Activated T-helper 2 cell treated with anti-CD3 and anti-CD28 coated beads, Interferon-gamma antibody, Interleukin-2, Interleukin-4, amounts not matched to agents 10 μg/mL and 5 μg/mL and 100 μg/mL, durations not matched to agents 14 hours and 24 hours and 36 hours (primary cell): ENCODE measurements at regions not wholly inside any gene's neighbourhood (a gene's known extent, or its start where the extent isn't known, plus 50 kb on each side); places are given as distances from the start of the nearest gene placed in this dataset.

ENCODE experiments used
- DNase-seq: peaks from one replicate; pipeline ENCODE4 v3.0.0; 2021; ENCODE audit warnings: low spot score
- H3K27ac Mint-ChIP-seq: one replicate; pipeline ENCODE4 v1.8.0; 2021; ENCODE audit warnings: mixed read lengths
- H3K27me3 Mint-ChIP-seq: one replicate; pipeline ENCODE4 v1.8.0; 2021; ENCODE audit warnings: low read depth, mixed read lengths
- H3K36me3 Mint-ChIP-seq: one replicate; pipeline ENCODE4 v1.8.0; 2021; ENCODE audit warnings: low read depth, mixed read lengths
- H3K4me1 Mint-ChIP-seq: one replicate; pipeline ENCODE4 v1.8.0; 2021; ENCODE audit warnings: low read depth, mixed read lengths
- H3K4me3 Mint-ChIP-seq: one replicate; pipeline ENCODE4 v1.8.0; 2021; ENCODE audit warnings: low read depth, mild to moderate bottlenecking, moderate library complexity, mixed read lengths
- H3K9me3 Mint-ChIP-seq: one replicate; pipeline ENCODE4 v1.8.0; 2021; ENCODE audit warnings: mixed read lengths
- intact Hi-C: fragments of 100-400 bp; cut with micrococcal nuclease; formaldehyde crosslinking; loops from one replicate; pipeline ENCODE4 v1.15.1; 2023

DNA sequence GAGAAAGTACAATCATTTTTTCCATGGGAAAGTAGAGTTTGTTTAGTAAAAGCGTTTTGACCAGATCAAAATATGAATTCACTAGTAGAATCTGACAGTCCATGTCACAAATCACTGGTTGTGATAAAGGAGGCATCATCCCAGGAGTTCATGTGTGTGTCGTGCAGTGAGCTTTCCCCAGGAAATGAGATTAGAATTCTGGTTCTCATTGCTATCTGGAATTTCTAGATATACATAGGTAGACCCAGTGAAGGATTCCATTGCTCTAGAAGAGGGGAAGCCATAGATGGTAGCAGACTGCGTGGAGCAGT, 206.6 kb downstream of the NCK2 start:
- H3K27me3 Mint-ChIP-seq: peaks cover 3% of the 10 kb centered on the region
- H3K27ac Mint-ChIP-seq: no peak overlapping the region
- no peaks in the 10 kb centered on the region for H3K9me3 Mint-ChIP-seq
- no peak for DNase-seq
- no peak overlapping the region for H3K4me3 Mint-ChIP-seq
- H3K36me3 Mint-ChIP-seq: no peaks in the 10 kb centered on the region
- peaks cover 28% of the 10 kb centered on the region for H3K4me1 Mint-ChIP-seq
- intact Hi-C loops: no loop called here

- Mint-ChIP-seq H3K27ac (no peak overlapping the region), H3K4me1 (peaks cover 26% of the 10 kb centered on the region), H3K27me3 (peaks cover 3% of the 10 kb centered on the region), H3K9me3 (no peaks in the 10 kb centered on the region), H3K4me3 (no peak overlapping the region), H3K36me3 (no peaks in the 10 kb centered on the region)
- no peak for DNase-seq
- intact Hi-C loops: no loop called here
Observed at GRCh38 chr2:105950521-105951383, 206.0 kb downstream of the NCK2 start.

GRCh38 chr2:105943977-105944376, 199.3 kb downstream of the NCK2 start:
- peaks cover 5% of the 10 kb centered on the region for H3K27me3 Mint-ChIP-seq

More at GRCh38 chr2:105943977-105944376, 199.3 kb downstream of the NCK2 start:
- DNase-seq: no peak
- Mint-ChIP-seq H3K36me3 (no peaks in the 10 kb centered on the region), H3K27ac (no peak overlapping the region), H3K4me1 (no peaks in the 10 kb centered on the region), H3K9me3 (peaks cover 6% of the 10 kb centered on the region), H3K4me3 (no peak overlapping the region)
- intact Hi-C loops: no loop called here
